ENCODE measurements at regions not wholly inside any gene's neighbourhood (a gene's known extent, or its start where the extent isn't known, plus 50 kb on each side); places are given as distances from the start of the nearest gene placed in this dataset.
"Not testable (repeated sequence)": the region's sequence is repeated elsewhere in the genome, so short reads cannot be mapped to it uniquely, and the experiment has no call there.

DNA sequence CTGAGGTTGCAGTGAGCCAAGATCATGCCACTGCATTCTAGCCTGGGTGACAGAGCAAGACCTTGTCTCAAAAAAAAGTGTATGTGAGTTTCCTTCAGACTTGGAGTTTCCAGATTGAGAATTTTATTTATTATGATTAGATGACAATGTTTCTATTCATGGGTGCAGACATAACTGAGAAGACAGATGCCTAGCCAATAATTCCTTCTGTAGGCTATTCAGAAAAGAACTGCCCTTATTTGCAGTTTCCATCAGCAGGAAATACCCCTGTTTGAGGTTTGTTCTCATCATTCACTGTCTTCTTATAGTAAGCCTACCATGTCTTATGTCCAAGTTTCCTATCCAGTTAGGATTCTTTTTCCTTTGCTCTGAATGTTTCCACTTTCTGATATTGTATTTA is 269.0 kb downstream of the KTN1 start:
- no peak for DNase-seq

DNA sequence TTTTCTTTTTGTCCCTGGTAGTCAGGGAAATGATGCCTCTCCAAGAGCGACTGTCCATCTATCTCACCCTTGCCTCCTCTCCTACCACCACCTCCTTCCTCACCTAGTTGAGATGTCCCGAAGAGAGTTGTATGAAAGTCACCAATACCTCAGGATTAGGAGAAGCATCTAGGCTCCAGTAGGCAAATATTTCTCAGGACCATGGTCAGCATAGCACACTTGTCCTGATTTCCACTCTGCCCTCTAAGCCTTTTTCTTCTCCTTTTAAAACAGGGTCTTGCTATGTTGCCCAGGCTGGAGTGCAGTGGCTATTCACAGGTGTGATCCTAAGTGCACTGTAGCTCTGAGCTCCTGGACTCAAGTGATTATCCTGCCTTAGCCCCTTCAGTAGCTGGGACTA is 268.4 kb upstream of the PELI2 start:
- DNase-seq, result no peak

DNA sequence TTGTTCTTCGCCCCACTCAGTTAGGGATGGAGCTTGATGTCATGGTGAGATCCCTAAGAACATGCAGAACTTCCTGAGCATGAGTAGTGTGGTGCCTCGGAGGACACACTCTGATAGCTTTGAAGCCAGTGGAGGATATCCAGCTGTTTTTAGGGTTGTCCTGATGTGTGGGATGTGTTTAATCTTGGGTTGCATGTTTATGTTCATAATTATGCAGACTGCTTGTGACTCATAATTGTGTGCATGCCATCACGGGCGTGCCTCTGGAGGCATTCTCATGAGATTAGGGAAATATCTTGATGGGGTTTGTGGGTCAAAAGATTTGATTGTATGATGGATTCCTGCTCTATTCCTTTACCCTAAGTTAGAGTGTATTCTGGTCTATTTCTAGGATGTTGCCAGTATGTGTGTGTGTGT is 267.4 kb upstream of the PELI2 start:
- DNase-seq, result no peak

DNA sequence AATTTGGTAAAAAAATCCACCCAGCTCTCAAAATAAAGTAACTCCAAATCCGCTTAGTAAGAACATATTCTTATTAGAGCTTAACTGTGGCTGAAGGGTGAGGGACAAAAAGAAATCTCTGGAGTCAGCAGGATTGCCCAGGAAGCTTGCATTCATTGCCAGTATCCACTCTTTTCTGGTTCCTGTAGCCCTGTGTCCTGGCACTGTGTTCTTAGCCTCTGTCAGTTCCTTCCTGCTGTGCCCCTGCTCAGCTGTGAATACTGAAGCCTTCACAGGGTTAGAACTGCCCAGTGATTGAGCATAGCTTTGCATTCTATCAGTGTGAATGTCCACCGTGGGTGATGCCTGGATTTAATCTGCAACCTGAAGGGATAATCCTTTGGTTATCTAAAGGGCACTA is 266.9 kb upstream of the PELI2 start:
- no peak for DNase-seq

DNA sequence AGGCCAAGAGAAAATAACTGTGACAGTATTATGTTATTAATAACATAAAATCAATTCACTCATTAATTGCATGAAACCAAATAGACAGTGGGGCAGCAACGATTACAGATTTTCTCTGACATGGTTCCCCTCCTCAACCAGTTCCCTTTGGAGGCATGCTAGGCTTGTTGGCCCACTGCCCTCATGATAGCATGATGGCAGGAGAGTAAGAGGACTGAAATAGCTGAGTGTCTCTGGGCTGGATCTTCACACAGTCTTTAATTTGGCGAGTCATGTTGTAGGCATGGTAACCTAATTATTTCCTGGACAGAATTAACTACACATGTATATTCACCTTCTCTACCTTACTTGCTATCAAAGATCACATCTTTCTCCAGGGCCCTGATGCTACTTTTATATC is 266.2 kb upstream of the PELI2 start:
- DNase-seq, result no peak

DNA sequence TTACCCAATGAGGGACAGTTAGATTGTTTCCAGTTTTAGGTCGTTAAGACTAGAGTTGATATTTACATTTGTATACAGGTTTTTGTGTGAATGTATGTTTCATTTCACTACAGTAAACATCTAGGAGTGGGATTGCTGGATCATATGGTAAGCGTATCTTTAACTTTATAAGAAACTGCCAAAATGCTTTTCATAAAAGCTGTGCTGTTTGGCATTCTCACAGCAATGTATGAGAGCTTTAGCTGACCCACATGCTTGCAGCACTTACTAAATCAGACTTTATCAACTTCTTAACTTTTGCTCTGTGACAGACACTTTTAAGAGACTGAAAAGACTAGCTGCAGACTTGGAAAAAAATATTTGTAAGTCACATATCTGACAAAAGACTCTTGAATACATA is 262.5 kb upstream of the PELI2 start:
- DNase-seq, result no peak

DNA sequence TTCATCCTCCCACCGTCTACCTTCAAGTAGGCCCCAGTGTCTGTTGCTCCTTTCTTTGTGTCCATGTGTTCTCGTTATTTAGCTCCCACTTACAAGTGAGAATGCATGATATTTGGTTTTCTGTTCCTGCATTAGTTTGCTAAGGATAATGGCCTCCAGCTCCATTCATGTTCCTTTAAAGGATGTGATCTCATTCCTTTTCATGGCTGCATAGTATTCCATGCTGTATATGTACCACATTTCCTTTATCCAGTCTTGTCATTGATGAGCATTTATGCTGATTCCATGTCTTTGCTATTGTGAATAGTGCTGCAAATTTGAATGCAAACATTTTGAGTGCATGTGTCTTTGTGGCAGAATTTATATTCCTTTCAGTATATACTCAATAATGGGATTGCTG is 259.6 kb upstream of the PELI2 start:
- DNase-seq, result no peak

DNA sequence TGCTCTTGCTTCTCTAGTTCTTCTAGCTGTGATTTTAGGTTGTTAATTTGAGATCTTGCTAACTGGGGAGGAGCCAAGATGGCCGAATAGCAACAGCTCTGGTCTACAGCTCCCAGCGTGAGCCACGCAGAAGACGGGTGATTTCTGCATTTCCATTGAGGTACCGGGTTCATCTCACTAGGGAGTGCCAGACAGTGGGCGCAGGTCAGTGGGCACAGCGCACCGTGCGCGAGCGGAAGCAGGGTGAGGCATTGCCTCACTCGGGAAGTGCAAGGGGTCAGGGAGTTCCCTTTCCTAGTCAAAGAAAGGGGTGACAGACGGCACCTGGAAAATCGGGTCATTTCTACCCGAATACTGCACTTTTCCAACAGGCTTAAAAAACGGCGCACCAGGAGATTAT is 256.6 kb upstream of the PELI2 start:
- not testable (repeated sequence) for DNase-seq

DNA sequence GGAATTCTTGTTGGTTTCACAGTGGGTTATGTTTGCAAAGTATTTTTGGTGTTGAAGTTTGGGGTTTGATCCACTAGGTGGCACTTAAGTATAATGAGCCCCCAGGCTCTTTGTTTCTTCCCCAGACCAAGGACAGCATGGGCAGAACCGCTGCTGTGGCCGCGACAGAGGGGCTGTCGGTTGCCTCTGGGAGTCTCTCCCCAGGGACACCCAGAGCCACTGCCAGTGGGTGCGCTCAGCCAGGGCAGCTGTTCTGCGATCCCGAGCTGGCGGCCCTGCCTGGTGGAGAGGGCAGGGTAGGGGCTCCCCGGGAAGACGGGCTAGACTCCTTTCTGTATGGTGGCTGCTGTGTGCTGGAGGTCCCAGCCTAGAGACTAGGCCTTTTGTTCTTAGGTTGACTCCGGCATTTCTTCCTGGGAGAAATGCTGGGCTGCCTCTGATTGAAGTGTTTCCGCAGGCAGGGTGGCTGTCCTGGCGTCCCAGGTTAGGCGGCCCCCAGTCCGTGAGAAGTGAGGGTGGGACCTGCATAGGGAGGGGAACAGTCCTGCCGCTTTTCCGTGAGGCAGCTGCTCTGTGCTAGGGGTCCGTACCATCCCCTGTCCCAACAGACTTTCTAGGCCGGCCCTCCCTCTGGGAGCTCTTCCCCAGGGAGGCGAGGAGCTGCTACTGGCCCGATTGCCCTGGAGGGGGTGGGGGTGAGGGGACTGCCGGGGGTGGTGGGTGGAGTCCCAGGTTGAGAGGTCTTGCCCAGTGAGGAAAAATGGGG is 253.1 kb upstream of the PELI2 start:
- no peak for DNase-seq

DNA sequence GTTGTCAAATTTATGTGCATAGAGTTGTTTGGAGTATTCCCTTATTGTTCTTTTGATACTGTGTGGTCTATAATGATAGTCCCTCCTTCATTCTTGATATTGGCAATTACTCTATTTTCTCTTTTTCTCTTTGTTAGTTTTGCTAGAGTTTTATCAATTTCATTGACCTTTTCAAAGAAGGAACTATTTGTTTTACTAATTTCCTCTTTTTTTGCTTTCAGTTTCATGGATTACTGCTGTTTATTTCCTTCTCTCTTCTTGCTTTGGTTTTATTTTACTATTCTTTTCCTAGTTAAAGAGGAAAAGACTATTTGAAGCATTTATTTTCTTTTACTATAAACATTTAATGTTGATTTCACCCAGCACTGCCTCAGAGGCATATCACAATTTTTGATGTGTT is 250.9 kb upstream of the PELI2 start:
- no peak for DNase-seq

DNA sequence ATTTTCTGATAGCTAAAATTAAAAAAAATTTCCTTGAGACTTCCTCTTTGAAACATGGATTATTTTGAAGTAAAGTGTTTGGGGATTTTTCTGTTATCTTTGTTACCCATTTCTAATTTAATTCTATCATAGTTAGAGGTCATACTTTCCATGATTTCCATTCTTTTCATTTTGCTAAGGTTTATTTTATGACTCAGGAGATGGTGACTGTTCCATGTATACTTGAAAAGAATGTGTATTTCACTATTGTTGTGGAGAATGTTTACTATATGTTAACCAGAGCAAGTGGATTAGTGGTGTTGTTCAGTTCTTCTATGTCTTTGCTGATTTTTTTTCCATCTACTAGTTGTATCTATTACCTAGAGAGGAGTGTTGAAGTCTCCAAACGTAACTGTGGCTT is 250.5 kb upstream of the PELI2 start:
- DNase-seq, result no peak

DNA sequence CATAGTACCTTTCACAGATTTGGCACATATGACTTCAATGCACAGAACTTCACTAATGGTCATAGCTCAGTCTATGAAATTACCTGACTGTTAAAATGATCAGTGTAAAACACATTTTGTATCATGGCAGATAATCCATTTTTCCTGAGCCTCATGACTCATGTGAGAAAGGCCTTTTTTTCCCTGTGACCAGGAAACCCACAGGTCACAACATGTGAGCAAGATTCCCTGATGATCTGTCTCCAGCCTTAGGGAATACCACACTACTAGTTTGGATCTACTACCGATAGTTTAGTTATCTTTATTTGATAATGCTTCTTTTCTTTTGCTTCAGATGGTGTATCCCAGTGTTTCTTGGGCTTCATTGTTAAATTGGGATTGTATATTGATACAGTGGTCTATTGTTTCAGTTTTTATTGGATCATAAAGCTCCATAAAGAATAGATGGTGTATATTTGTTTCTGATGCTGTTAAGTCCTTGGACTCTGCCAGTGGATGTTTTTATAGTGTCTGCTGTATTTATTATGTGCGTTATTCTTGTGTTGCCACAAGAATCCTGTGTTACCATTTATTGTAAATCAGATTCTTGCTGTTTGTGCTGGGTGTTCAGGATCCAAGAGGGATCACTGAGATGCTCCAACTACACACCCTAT is 248.7 kb upstream of the PELI2 start:
- DNase-seq, result no peak

DNA sequence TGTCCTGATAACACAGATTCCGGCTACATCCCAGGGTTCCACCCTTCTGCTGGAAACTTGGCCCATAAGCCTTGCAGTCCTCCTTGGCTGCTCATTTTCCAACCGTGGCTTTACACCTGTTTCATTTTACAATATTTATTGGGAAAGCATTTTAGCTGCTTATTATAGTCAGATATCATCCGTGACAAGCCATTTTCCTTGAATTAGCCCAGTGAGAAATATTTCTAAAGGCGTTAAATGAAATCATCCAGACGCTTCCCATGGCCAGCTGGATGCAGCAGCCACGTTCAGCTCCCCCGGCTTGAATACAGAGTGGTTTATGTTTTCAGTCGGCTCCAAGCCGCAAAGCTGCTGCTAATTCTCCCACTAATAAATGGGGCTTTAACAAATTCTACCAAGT is 245.0 kb upstream of the PELI2 start:
- peak; percentile 71 for DNase-seq

DNA sequence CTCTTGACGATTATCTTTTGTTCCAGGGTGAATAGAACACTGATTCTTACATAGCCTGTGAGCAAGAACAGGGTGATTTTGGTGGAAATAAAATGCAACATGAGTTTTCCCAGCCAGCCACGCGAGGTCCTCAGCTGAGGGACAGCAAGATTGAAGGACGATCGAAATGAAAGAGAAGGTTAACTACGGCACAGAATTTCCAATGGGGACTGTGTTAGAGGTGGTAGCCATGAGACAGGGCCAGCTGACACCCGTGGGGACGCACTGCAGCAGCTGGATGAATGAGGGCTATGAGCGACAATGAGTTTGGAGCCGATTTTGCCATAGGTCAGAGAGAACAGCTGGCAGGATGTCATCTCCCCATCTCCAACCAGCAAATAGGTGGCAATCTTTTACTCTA is 243.4 kb upstream of the PELI2 start:
- no peak for DNase-seq

DNA sequence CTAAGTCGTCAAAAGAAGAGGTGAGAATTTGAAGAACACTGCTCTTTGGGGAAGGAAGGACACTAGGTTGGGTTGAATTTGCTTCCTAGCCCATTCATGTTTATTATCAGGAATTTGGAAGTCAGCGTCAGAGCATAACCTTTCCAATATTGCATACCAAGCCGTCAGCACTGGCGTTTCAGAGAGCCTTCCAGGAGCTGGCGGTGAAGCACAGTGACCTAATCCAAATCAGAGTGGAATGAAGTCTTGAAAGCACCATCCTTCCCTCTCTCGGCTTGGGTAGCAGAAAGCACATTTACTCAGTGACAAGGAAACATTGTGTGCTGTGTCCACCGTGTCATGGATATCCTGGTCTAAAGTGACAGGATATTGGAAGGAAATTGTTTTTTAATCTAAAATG is 240.3 kb upstream of the PELI2 start:
- no peak for DNase-seq

DNA sequence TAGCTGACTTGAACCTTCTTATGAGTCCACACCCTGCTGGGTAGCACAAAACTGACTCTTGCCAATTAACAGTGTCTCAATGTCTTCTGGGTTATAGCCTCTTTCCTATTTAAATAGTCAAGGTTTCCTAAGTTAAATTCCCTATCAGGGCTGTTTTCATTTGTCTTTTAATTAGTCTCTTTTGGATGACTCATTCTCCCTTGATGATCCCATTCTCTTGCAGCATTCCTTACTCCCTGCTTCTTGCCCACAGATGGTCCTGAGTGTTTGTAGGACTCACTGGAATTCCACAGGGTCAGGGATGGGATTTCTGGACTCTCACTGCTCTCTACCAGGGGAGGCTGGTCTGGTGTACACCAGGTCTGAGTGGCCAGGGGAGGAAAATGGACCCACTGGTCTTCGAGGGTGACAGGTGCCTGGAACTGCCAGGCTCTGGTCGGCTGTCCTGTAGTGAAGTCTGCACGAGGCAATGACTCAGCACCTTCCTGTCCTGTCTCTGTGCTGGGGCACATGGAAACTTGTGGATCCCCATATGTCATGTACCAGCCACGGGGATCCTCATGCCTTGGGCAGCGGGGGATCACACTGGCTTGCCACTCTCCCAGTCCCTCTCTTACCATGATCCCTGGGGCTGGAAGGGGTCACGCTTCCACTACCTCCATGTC is 236.5 kb upstream of the PELI2 start:
- DNase-seq, result no peak

DNA sequence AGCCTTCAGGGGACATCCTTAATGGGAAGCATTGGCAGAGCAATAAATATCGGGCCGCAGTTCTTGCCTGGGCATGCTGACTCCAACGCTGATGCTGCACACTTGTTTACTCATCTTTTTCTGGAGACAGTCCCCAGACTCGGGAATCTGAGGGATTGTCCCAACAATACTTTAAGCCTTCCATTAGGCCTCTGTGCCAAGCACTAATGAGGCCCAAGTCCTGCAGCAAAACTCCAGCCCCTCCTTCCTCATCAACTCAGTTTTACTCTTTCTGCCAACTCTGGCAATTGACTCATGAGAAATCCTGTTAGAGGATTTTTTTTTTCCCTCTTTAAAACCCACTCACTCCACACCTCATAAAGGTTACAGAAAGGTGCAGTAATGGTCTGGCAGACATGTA is 233.4 kb upstream of the PELI2 start:
- DNase-seq, result peak; percentile 96

DNA sequence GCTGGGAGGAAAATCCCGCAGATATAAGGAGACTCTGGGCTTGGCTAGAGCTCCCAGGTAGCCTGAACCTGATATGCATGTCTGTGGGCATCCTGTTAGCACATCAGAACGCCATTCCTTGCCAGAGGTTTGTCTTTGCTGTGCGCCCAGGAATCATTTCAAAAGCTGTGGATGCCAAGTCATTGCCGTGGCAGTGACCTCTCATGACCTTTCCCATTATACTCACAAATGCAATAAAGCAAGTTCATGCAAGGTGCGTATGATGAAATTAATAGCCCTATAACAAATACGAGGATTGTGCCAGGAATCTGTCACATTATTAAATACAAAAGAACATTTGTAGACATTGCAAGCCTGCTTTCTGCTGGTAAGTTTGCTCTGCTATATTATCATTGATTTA is 229.1 kb upstream of the PELI2 start:
- peak; percentile 90 for DNase-seq

DNA sequence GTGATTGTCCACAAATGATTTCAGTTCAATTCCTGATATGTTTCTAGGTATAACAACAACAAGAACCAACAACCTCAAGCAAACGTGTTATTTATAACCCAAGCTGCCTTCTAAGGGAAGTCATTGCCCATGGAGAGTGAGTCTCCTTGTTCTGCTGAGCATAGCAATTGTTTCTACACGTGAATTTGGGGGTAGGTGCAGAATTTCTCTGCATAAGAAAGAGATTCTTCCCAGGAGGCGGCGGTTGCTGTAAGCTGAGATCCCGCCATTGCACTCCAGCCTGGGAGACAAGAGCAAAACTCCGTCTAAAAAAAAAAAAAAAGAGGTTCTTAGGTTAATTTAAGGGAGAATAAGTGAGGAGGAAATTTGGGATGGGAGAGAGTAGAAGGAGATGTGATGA is 226.5 kb upstream of the PELI2 start:
- no peak for DNase-seq

DNA sequence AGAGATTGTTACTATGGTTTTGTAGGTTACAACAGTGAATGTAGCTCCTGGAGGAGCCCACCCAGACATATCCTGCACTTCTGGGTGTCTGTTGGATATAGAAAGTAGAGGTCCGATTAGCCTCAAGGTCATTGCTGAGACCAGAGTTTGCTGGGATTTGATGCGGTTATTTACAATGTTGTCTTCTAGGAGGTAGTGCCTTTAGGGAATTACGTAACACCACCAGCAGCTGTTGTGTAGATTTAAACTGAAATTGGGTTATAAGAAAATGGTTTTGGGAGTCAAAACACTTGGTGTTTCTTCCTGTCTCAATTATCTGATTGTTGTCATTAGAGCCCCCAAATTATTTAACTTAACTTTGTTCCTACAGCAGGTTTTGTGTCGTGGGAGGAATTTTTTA is 225.3 kb upstream of the PELI2 start:
- no peak for DNase-seq

DNA sequence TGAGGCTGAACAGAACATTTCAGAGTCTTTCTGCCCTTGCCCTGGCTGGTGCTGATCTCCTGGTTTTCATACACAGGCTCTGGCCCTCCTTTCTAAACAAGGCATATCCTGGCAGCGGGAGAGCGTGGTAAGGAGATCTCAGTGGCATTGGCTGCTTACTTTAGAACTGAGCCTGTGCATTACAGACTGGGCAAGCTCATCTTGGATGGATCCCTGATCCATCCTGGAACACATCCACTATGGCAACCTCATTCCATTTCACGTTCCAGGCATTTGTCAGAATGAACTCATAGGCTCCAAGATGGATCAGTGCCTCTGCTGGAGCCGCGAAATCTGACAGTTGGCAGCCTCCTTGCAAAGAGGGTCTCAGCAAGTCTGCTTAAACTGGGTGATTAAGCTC is 224.5 kb upstream of the PELI2 start:
- no peak for DNase-seq

DNA sequence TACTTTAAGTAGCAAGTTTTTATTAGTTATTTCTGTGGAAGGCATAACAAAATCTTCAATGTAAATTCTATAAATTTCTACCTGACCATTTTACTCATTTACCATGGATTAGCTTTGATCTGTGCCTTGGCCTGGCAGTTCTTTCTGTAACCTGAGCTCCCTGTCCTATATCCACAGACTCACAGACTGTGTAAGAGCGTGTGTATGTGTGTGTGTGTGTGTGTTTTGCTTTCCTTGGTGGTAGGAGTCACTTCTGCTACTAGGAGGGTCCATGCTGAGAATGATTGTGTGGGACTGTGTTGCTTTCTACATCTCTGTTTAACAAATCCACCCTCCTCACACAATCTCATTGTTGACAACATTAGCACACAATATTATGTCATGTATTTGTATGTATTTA is 221.2 kb upstream of the PELI2 start:
- no peak for DNase-seq

DNA sequence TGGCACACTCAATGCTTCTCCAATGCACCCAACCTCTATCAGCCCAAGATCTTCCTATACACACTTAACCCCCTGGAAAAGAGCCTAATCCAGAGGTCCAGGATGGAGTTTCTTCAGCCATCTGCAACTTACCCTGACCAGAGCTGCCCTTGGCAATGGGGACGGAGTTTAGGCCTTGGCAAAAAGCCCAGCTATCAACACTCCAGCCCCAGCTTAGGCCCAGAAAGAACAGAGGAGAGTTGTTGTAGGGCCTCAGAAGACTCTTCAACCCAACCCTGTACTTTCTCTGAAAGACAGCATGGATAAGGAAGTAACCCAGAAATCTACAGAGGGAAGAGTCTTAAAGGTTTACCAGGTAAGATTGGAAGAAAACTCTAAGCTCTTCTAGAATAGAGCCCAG is 219.3 kb upstream of the PELI2 start:
- DNase-seq, result no peak

DNA sequence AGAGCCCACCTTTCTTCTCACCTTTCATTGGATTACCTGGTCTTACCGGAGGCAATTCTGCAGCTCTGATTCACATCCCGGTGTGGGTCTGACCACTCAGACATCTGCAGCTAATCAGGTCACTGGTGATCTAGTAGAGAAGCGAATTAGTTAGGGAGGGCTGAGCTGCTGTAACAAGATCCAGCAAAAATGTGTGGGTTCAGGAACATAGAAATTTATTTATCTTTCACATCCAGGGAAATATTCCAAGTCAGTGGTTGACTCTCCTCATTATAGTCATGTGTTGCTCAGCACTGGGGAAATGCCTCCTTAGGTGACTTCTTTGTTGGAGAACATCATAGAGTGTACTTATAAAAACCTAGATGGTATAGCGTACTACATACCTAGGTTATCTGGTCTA is 218.7 kb upstream of the PELI2 start:
- DNase-seq, result no peak

DNA sequence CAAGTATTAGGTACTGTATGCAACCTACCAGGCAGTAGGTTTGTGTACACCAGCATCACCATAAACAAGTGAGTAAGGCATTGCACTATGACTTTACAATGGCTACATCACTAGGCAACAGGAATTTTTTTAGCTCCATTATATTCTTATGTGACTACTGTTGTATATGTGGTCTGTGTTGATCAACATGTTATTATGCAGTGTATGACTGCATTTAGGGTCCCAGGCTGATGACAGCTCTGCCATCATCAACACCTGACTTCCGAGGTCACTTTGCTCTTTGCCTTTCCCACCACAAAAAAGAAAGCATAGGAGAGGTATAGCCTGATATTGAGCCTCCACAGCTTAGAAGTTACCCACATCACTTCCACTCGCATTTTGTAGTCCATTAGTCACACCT is 217.5 kb upstream of the PELI2 start:
- no peak for DNase-seq

Data from DMS79 (cell line).